ENCODE measurements at regions not wholly inside any gene's neighbourhood (a gene's known extent, or its start where the extent isn't known, plus 50 kb on each side); places are given as distances from the start of the nearest gene placed in this dataset.

GRCh38 chr22:49244466-49245420, 582.9 kb downstream of the BRD1 start:
- no peak for TF ChIP-seq CTCF (IDR thresholded peaks at IDR 0.05; ENCODE audit: insufficient read depth, low read length, poor library complexity, severe bottlenecking)
- TF ChIP-seq EZH2phosphoT487 (conservative IDR thresholded peaks at IDR 0.05; ENCODE audit: low read length): no peak
